NCI-H82 treated with DMSO at 0.1 percent for 48 hours (cell line): ENCODE measurements at regions not wholly inside any gene's neighbourhood (a gene's known extent, or its start where the extent isn't known, plus 50 kb on each side); places are given as distances from the start of the nearest gene placed in this dataset.

Experiments
- DNase-seq: peaks from one replicate; lab custom pipeline; 2025; ENCODE audit not compliant: unreplicated experiment; lab: John Stamatoyannopoulos, UW

- no peak for DNase-seq
Measured at GRCh38 chr4:144463236-144463635, 182.7 kb upstream of the HHIP start.

- DNase-seq: no peak
Measured at GRCh38 chr4:144463896-144464295, 182.1 kb upstream of the HHIP start.

GRCh38 chr4:144465546-144465945 is 180.4 kb upstream of the HHIP start:
- DNase-seq: no peak

GRCh38 chr4:144480068-144480467 is 165.9 kb upstream of the HHIP start:
- no peak for DNase-seq

- DNase-seq: no peak
Measured at GRCh38 chr4:144489831-144490230, 156.1 kb upstream of the HHIP start.

- DNase-seq: no peak
Measured at GRCh38 chr4:144494280-144494679, 151.7 kb upstream of the HHIP start.

GRCh38 chr4:144495944-144496343 is 150.0 kb upstream of the HHIP start:
- no peak for DNase-seq

- DNase-seq: no peak
Measured at GRCh38 chr4:144499777-144500176, 146.2 kb upstream of the HHIP start.

- DNase-seq: no peak
Measured at GRCh38 chr4:144501231-144501780, 144.7 kb upstream of the HHIP start.

- no peak for DNase-seq
Measured at GRCh38 chr4:144504883-144505282, 141.1 kb upstream of the HHIP start.

- DNase-seq: no peak
Measured at GRCh38 chr4:144507311-144508101, 138.4 kb upstream of the HHIP start.

- no peak for DNase-seq
Measured at GRCh38 chr4:144509088-144510015, 136.6 kb upstream of the HHIP start.

- no peak for DNase-seq
Measured at GRCh38 chr4:144514736-144515135, 131.2 kb upstream of the HHIP start.

- peak; percentile 35 for DNase-seq
Measured at GRCh38 chr4:144518181-144518895, 127.6 kb upstream of the HHIP start.

- no peak for DNase-seq
Measured at GRCh38 chr4:144531841-144532240, 114.1 kb upstream of the HHIP start.

- DNase-seq: no peak
Measured at GRCh38 chr4:144547678-144548298, 98.2 kb upstream of the HHIP start.

GRCh38 chr4:144556636-144557035 is 89.3 kb upstream of the HHIP start:
- DNase-seq: no peak

GRCh38 chr4:144557404-144557803 is 88.6 kb upstream of the HHIP start:
- no peak for DNase-seq

GRCh38 chr4:144562019-144562705 is 83.8 kb upstream of the HHIP start:
- DNase-seq: no peak

GRCh38 chr4:144564358-144564757 is 81.6 kb upstream of the HHIP start:
- DNase-seq: no peak
